Activated naive CD8-positive, alpha-beta T cell (primary cell): ENCODE measurements at regions not wholly inside any gene's neighbourhood (a gene's known extent, or its start where the extent isn't known, plus 50 kb on each side); places are given as distances from the start of the nearest gene placed in this dataset.
"Not testable (repeated sequence)": the region's sequence is repeated elsewhere in the genome, so short reads cannot be mapped to it uniquely, and the experiment has no call there.

Experiments used
- H3K27ac Mint-ChIP-seq: one replicate; pipeline ENCODE4 v1.8.0; 2021; ENCODE audit warnings: mixed read lengths
- H3K27me3 Mint-ChIP-seq: one replicate; pipeline ENCODE4 v1.8.0; 2021; ENCODE audit warnings: mixed read lengths
- H3K36me3 Mint-ChIP-seq: one replicate; pipeline ENCODE4 v1.8.0; 2021; ENCODE audit warnings: mixed read lengths
- H3K4me1 Mint-ChIP-seq: one replicate; pipeline ENCODE4 v1.8.0; 2021; ENCODE audit warnings: low read depth, mixed read lengths
- H3K4me3 Mint-ChIP-seq: one replicate; pipeline ENCODE4 v1.8.0; 2021; ENCODE audit warnings: mild to moderate bottlenecking, mixed read lengths
- H3K9me3 Mint-ChIP-seq: one replicate; pipeline ENCODE4 v1.8.0; 2021; ENCODE audit warnings: low read depth, mixed read lengths

DNA sequence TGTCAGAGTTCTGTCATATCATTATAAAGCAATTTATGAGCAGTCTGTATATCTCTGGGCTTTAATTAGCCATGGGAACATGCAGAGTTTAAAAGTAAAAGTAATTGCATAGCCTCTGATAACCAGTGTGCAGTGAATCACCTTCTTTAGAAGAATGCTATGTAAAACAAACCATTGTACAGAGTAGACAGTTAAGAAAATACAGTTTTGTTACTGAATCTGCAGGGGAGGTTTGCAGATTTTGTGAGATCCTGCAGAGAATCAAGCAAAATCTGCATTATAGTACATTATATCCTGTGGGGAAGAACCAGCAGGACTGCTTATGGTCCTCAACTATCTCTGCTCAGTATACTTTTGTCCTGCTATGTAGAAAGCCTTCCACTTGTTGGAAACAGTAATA lies 396.2 kb upstream of the NAALADL2 start:
- Mint-ChIP-seq H3K27me3 (no peaks in the 10 kb centered on the region), H3K4me3 (no peak overlapping the region), H3K4me1 (no peaks in the 10 kb centered on the region), H3K27ac (no peak overlapping the region), H3K9me3 (no peaks in the 10 kb centered on the region), H3K36me3 (no peaks in the 10 kb centered on the region)

DNA sequence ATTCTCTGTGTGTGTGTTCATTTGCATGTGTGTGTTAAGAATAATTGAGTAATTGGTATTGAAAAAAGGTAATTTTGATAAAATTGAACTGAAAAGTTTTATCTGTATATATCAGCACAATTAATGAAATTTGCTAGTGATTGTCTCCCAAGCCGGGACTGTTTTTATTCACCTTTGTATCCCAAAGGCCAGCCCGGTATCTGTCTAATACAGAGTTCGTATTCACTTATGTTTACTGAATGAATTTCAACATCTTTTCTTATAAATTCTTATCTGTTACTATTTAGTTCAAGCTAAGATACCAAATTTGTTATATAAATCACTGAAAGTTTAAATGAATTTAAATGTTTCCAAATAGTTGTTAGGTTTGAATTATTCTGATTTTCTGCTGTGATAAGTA lies 394.0 kb upstream of the NAALADL2 start:
- Mint-ChIP-seq H3K27ac (no peak overlapping the region), H3K4me1 (no peaks in the 10 kb centered on the region), H3K9me3 (peaks cover 2% of the 10 kb centered on the region), H3K27me3 (no peaks in the 10 kb centered on the region), H3K36me3 (peaks cover 5% of the 10 kb centered on the region), H3K4me3 (no peak overlapping the region)

DNA sequence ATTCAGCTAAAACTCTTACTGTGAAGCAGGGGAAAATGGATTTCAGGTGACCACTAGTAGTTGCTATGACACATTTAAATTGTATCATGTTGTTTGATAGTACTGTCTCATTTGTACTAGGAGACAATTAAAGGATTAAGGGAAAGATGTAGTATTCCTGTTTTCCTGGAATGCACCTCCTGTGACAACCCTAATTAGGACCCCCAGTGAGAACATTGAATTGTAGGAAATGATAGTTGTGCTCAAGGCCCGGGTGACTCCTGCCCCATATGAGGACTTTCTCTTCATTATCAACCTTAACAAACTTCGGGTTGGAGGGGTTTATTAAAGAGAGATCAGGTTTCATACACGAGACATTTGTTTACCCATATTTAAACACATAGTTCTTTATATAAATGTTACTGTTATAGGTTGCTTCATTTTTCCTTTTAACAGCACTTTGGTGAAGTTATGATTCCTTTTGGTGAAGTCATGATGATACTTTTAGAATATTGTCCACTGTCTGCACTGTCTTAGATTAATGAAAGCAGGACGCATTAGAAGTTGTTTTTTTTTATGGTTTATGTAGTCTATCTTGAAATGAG lies 392.6 kb upstream of the NAALADL2 start:
- H3K4me3 Mint-ChIP-seq = no peak overlapping the region
- H3K9me3 Mint-ChIP-seq = peaks cover 4% of the 10 kb centered on the region
- no peak overlapping the region for H3K27ac Mint-ChIP-seq
- no peaks in the 10 kb centered on the region for H3K4me1 Mint-ChIP-seq
- no peaks in the 10 kb centered on the region for H3K27me3 Mint-ChIP-seq
- H3K36me3 Mint-ChIP-seq = peaks cover 6% of the 10 kb centered on the region

DNA sequence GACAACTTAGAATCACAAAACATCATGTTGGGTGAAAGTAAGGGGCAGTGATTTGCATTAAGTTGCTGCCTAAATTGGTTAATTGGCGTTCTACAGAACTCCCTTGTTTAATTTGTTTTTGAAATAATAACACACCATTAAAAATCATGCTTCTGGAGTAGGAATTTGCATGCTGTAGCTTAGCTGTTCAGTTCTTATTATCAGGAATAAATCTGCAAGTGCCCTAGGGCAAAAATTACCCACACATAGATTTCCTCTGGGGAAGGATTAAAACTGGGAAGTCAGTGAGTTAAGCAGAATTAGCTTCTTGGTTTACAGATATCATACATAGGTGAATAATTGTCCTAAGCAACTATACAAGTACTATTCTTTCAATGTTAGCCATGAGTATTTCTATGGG lies 381.6 kb upstream of the NAALADL2 start:
- Mint-ChIP-seq H3K4me1 (no peaks in the 10 kb centered on the region), H3K4me3 (no peak overlapping the region), H3K9me3 (peaks cover 10% of the 10 kb centered on the region), H3K27ac (no peak overlapping the region), H3K36me3 (no peaks in the 10 kb centered on the region), H3K27me3 (no peaks in the 10 kb centered on the region)

DNA sequence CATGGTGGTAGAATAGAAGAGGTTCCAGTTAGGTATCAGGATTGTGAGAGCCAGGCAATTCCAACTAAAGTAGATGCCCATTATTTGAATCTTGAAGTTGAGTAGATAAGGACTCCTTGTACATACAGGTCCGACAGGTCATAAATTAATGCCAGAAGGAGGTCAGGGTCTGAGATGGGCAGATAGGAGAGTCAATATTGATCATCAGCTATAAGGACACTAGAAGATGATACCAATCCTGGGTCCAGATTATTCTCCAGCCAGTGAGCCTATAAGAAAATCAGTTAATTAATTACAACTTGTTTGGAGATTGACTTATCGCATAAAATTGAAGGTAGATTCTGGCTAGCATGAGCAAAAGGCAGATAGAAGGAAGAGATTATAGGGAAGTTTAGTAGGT lies 378.4 kb upstream of the NAALADL2 start:
- no peak overlapping the region for H3K27ac Mint-ChIP-seq
- no peaks in the 10 kb centered on the region for H3K36me3 Mint-ChIP-seq
- H3K27me3 Mint-ChIP-seq = no peaks in the 10 kb centered on the region
- no peaks in the 10 kb centered on the region for H3K4me1 Mint-ChIP-seq
- no peak overlapping the region for H3K4me3 Mint-ChIP-seq
- H3K9me3 Mint-ChIP-seq = peaks cover 7% of the 10 kb centered on the region

DNA sequence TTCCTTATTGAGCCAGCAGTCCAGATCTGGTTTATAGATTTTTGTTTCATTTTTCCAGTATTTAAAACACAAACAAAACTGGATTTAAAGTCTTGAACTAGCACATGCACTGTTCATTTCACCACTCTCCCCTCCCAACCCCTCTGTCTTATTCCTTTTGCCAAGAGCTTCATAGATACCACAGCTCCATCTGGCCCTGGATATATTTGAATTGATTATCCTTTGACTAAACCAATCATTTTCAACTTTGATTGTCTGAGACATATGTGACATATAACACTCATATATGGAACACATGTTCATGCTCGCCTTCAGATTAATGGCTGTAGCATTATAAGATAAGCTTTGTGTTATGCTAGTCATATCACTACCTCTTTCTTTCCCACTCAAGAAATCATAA lies 376.6 kb upstream of the NAALADL2 start:
- Mint-ChIP-seq H3K36me3 (no peaks in the 10 kb centered on the region), H3K27ac (no peak overlapping the region), H3K4me3 (no peak overlapping the region), H3K9me3 (peaks cover 6% of the 10 kb centered on the region), H3K4me1 (no peaks in the 10 kb centered on the region), H3K27me3 (no peaks in the 10 kb centered on the region)

DNA sequence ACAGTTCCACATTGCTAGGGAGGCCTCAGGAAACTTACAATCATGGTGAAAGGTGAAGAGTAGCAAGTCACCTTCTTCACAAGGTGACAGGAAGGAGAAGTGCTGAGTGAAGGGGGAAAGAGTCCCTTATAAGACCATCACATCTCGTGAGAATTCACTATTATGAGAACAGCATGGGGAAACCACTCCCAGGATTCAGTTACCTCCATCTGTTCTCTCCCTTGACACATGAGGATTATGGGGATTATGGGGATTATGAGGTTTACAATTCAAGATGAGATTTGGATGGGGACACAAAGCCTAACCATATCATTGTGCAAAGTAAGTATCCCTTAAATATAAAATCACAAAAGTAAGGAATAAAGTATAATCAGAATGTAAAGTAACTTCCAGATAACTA lies 375.9 kb upstream of the NAALADL2 start:
- peaks cover 6% of the 10 kb centered on the region for H3K9me3 Mint-ChIP-seq
- H3K27ac Mint-ChIP-seq = no peak overlapping the region
- no peaks in the 10 kb centered on the region for H3K4me1 Mint-ChIP-seq
- no peak overlapping the region for H3K4me3 Mint-ChIP-seq
- H3K27me3 Mint-ChIP-seq = no peaks in the 10 kb centered on the region
- H3K36me3 Mint-ChIP-seq = no peaks in the 10 kb centered on the region

DNA sequence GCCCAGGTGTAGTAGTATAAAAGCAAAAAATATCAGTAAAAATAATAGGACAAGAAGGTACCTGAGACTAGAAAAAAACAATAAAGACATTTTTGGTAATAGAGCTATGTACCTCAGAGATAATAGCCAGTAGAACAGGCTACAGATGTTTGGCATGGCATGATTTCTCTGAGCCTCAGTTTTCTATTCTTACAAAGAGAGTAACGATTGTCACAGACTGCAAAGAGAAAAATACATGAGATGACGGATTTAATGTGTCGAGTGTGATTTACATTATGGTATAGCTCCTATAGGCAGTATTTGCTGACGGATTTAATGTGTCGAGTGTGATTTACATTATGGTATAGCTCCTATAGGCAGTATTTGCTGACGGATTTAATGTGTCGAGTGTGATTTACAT lies 375.3 kb upstream of the NAALADL2 start:
- peaks cover 10% of the 10 kb centered on the region for H3K9me3 Mint-ChIP-seq
- not testable (repeated sequence) for H3K36me3 Mint-ChIP-seq, H3K27ac Mint-ChIP-seq, H3K4me1 Mint-ChIP-seq, H3K27me3 Mint-ChIP-seq, H3K4me3 Mint-ChIP-seq

DNA sequence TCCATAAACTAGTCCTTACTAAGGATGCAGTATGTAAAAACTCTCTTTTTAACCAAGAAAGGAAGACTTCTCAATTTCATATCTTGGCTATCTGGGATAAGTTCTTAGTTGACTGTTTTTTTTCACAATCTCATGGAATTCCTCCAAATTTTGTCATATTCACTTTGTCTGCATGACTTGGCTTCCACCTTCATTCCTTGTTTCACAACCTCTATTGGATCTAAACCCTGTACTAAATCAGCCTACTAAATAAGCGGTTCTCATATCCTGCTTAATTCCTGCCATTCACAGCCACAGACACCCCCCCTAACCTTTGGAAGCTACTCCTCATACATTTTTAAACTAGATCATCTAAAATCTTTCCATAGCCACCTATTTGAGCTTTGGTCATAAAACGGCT lies 370.6 kb upstream of the NAALADL2 start:
- Mint-ChIP-seq H3K27ac (no peak overlapping the region), H3K36me3 (no peaks in the 10 kb centered on the region), H3K4me3 (no peak overlapping the region), H3K27me3 (no peaks in the 10 kb centered on the region), H3K9me3 (peaks cover 11% of the 10 kb centered on the region), H3K4me1 (no peaks in the 10 kb centered on the region)

DNA sequence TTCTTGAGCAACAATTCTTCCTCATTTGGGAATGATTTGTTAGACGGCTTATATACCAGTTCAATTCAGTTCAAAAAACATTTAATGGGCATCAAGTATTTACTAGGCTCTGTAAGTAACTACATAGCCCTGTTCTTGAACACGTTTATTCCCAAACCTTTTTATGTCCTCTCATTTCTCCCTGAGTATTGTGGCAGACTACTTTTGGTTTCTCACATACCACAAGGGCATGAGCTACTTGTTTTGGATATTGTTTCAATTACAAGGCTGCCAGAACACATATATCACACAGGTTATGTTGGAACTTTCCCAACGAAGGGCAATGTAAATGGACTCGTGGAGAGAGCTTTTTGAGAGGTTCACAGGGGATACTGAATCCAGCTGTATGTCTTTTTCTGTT lies 363.8 kb upstream of the NAALADL2 start:
- no peaks in the 10 kb centered on the region for H3K27me3 Mint-ChIP-seq
- no peak overlapping the region for H3K27ac Mint-ChIP-seq
- no peaks in the 10 kb centered on the region for H3K36me3 Mint-ChIP-seq
- no peak overlapping the region for H3K4me3 Mint-ChIP-seq
- no peaks in the 10 kb centered on the region for H3K4me1 Mint-ChIP-seq
- peaks cover 3% of the 10 kb centered on the region for H3K9me3 Mint-ChIP-seq

DNA sequence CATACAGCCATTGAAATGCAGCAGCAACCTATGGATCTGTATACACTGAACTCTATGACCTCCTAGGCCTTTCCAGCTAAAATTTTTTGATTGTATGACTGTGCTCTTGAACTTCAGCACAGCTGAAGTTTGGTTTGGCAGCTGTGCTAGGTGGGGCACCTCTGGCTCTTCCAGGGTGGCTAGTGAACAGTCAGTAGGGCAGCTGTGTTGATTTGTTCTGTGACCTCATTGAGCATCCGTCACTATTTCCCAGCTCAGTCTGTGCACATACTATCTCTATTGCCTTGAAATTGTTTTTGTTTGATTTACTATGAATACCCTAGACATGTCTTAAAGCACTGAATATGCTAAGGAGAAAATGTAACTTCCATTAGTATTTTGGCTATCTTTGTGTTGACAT lies 363.2 kb upstream of the NAALADL2 start:
- Mint-ChIP-seq H3K4me1 (no peaks in the 10 kb centered on the region), H3K27me3 (no peaks in the 10 kb centered on the region), H3K36me3 (no peaks in the 10 kb centered on the region), H3K9me3 (no peaks in the 10 kb centered on the region), H3K27ac (no peak overlapping the region), H3K4me3 (no peak overlapping the region)

DNA sequence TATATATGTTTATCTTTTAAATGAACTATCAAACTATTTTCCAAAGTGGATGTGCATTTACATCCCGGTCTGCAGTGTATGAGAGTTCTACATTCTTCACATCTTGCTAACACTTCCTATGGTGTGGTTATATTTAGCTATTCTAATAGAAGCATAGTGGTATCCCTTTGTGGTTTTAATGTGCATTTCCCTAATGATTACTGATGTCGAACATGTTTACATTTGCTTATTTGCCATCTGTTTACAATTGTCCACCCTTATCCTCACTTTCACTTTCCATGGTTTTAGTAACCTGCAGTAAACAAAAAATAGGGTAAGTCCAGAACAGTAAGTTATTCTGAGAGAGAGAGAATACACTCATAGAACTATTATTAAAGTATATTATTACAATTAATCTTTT lies 360.5 kb upstream of the NAALADL2 start:
- Mint-ChIP-seq H3K4me1 (no peaks in the 10 kb centered on the region), H3K27me3 (no peaks in the 10 kb centered on the region), H3K27ac (no peak overlapping the region), H3K4me3 (no peak overlapping the region), H3K9me3 (no peaks in the 10 kb centered on the region), H3K36me3 (no peaks in the 10 kb centered on the region)

DNA sequence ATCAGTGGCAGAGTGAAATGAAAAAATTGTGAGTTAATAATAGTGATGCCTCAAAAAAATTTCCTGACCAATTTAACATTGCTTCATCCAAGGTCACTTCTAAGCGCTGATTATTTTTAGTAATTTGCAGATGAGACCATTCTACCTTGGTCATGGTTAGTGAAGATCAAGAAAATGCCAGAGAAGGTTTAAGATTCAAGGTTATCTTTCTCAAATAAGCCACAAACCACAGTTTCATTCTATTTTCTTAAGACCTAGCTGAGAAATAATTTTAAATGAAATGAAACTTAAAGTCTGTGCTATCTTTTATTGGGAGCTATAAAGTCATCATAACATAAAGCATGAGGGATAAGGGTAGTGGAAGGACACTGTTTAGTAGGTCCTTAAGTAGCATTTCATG lies 353.9 kb upstream of the NAALADL2 start:
- Mint-ChIP-seq H3K27ac (no peak overlapping the region), H3K4me3 (no peak overlapping the region), H3K9me3 (no peaks in the 10 kb centered on the region), H3K4me1 (no peaks in the 10 kb centered on the region), H3K36me3 (no peaks in the 10 kb centered on the region), H3K27me3 (no peaks in the 10 kb centered on the region)

DNA sequence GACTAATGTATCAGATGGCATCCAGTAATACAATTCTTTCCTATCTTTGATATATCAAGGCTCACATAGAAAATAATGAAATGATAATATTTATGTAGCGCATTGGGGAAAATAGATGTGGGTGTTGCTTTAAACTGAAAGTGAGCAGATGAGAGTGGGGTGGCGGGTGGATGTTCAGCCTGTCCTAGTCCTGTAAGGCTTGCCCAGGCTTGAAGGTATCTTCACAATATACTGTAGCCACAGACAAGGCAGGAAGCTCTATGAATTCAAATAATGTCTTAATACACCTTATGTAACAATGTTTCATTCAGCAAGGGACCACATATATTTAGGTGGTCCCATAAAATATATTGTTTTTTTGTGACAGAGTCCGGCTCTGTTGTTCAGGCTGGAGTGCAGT lies 334.9 kb upstream of the NAALADL2 start:
- Mint-ChIP-seq H3K9me3 (no peaks in the 10 kb centered on the region), H3K27ac (no peak overlapping the region), H3K4me3 (no peak overlapping the region), H3K36me3 (no peaks in the 10 kb centered on the region), H3K4me1 (no peaks in the 10 kb centered on the region), H3K27me3 (no peaks in the 10 kb centered on the region)

DNA sequence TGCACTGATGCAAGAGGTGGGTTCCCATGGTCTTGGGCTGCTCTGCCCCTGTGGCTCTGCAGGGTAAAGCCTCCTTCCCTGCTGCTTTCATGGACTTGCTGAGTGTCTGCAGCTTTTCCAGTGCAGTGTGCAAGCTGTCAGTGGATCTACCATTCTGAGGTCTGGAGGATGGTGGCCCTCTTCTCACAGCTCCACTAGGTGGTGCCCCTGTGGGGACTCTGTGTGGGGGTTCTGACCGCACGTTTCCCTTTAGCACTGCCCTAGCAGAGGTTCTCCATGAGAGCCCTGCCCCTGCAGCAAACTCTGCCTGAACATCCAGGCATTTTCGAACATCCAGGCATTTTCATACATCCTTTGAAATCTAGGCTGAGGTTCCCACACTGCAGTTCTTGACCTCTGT lies 329.8 kb upstream of the NAALADL2 start:
- H3K4me1 Mint-ChIP-seq = no peaks in the 10 kb centered on the region
- H3K27me3 Mint-ChIP-seq = no peaks in the 10 kb centered on the region
- no peaks in the 10 kb centered on the region for H3K9me3 Mint-ChIP-seq

DNA sequence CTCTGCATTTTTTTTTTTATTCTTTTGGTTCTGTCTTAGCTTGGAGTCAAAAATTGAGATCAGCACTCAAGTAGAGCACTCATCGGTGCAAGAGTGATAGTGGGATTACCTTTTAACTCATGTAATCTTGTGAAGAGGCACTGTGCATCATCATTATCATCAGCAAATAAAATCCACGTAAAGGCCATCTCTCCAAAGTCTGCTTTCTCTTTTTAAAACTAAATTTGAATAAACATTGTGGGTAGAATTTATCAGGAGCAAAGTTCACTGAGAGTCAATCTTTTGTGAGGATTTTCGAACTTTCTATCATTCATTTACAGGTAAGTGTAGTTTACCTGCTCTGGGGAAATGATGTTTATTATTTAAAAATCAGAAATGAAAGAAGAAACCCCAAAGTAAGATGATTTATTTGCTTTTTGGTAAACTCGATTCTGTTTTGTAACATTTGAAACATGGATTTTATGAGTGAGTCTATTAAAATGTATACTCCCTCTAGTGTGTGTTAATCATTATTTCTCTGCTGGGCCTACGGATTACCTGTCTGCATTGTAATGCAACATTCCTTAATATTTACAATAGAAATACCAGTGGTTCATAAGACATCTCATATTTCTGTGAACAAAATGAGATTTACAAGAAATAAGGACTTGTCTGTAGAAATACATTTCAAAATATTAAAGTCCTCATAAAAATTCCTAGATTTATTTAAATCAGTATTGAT lies 327.7 kb upstream of the NAALADL2 start:
- Mint-ChIP-seq H3K27me3 (no peaks in the 10 kb centered on the region), H3K27ac (no peak overlapping the region)

More for the DNA sequence above, 329.8 kb upstream of the NAALADL2 start:
- H3K36me3 Mint-ChIP-seq = no peaks in the 10 kb centered on the region
- H3K27ac Mint-ChIP-seq = no peak overlapping the region
- no peak overlapping the region for H3K4me3 Mint-ChIP-seq

More for the DNA sequence above, 327.7 kb upstream of the NAALADL2 start:
- Mint-ChIP-seq H3K36me3 (no peaks in the 10 kb centered on the region), H3K4me3 (no peak overlapping the region), H3K9me3 (no peaks in the 10 kb centered on the region), H3K4me1 (no peaks in the 10 kb centered on the region)
